ENCODE measurements at regions not wholly inside any gene's neighbourhood (a gene's known extent, or its start where the extent isn't known, plus 50 kb on each side); places are given as distances from the start of the nearest gene placed in this dataset.
"Not testable (repeated sequence)": the region's sequence is repeated elsewhere in the genome, so short reads cannot be mapped to it uniquely, and the experiment has no call there.

DNA sequence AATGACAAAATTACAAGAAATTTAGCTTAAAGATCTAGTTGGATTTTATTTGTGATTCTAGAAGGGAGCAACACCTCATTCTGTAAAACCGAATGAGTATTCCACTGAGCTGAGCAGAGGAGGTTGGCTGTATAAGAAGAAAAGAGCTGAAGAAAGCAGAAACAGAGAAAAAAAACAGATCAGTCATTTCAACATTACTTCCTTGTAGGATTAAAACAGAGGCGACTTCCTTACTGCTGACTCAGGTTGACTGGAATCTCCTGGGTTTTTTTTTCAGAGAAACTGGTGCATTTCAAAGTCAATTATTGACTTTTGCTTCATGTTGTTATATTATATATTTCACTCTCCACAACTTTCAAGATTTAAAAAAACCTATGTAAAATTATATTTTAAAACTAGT, 368.1 kb upstream of the UBE2E2 start:
- Histone ChIP-seq H3K9me3 (ENCODE audit: control insufficient read depth in 2 of 2, low read length in 2 of 2) (no peaks in the 10 kb centered on the region), H3K9ac (ENCODE audit: low read depth in 1 of 2, low read length in 2 of 2) (no peak overlapping the region), H3K27ac (ENCODE audit: low read depth in 2 of 2, low read length in 2 of 2) (no peak overlapping the region), H3K4me1 (ENCODE audit: control insufficient read depth in 2 of 2, insufficient read depth in 2 of 2, low read length in 2 of 2) (peaks cover 2% of the 10 kb centered on the region in 2 donors), H3K36me3 (ENCODE audit: control insufficient read depth in 2 of 2, insufficient read depth in 2 of 2, low read length in 2 of 2) (no peaks in the 10 kb centered on the region), H3K27me3 (ENCODE audit: control insufficient read depth in 2 of 2, insufficient read depth in 2 of 2, low read length in 2 of 2) (no peaks in the 10 kb centered on the region), H3K4me3 (ENCODE audit: low read length in 2 of 2) (peak overlapping the region in 1 of 2 donors; percentile 41)

- no peaks in the 10 kb centered on the region for H3K36me3 ChIP-seq (ENCODE audit: control insufficient read depth in 2 of 2, insufficient read depth in 2 of 2, low read length in 2 of 2)
- no peaks in the 10 kb centered on the region for H3K9me3 ChIP-seq (ENCODE audit: control insufficient read depth in 2 of 2, low read length in 2 of 2)
- no peak overlapping the region for H3K9ac ChIP-seq (ENCODE audit: low read depth in 1 of 2, low read length in 2 of 2)
- no peak overlapping the region for H3K4me3 ChIP-seq (ENCODE audit: low read length in 2 of 2)
- no peaks in the 10 kb centered on the region for H3K27me3 ChIP-seq (ENCODE audit: control insufficient read depth in 2 of 2, insufficient read depth in 2 of 2, low read length in 2 of 2)
- H3K27ac ChIP-seq (ENCODE audit: low read depth in 2 of 2, low read length in 2 of 2): no peak overlapping the region
- H3K4me1 ChIP-seq (ENCODE audit: control insufficient read depth in 2 of 2, insufficient read depth in 2 of 2, low read length in 2 of 2): peaks cover 2% of the 10 kb centered on the region in 2 donors
These were observed 367.0 kb upstream of the UBE2E2 start for GRCh38 chr3:22836131-22836530.

GRCh38 chr3:22843854-22844253, 359.3 kb upstream of the UBE2E2 start:
- Histone ChIP-seq H3K27ac (ENCODE audit: low read depth in 2 of 2, low read length in 2 of 2) (no peak overlapping the region), H3K4me1 (ENCODE audit: control insufficient read depth in 2 of 2, insufficient read depth in 2 of 2, low read length in 2 of 2) (no peaks in the 10 kb centered on the region), H3K36me3 (ENCODE audit: control insufficient read depth in 2 of 2, insufficient read depth in 2 of 2, low read length in 2 of 2) (no peaks in the 10 kb centered on the region), H3K4me3 (ENCODE audit: low read length in 2 of 2) (no peak overlapping the region), H3K9me3 (ENCODE audit: control insufficient read depth in 2 of 2, low read length in 2 of 2) (no peaks in the 10 kb centered on the region), H3K27me3 (ENCODE audit: control insufficient read depth in 2 of 2, insufficient read depth in 2 of 2, low read length in 2 of 2) (no peaks in the 10 kb centered on the region), H3K9ac (ENCODE audit: low read depth in 1 of 2, low read length in 2 of 2) (no peak overlapping the region)

GRCh38 chr3:22846566-22846965, 356.6 kb upstream of the UBE2E2 start:
- Histone ChIP-seq H3K9me3 (ENCODE audit: control insufficient read depth in 2 of 2, low read length in 2 of 2) (no peaks in the 10 kb centered on the region), H3K27ac (ENCODE audit: low read depth in 2 of 2, low read length in 2 of 2) (no peak overlapping the region), H3K4me3 (ENCODE audit: low read length in 2 of 2) (no peak overlapping the region), H3K9ac (ENCODE audit: low read depth in 1 of 2, low read length in 2 of 2) (no peak overlapping the region), H3K27me3 (ENCODE audit: control insufficient read depth in 2 of 2, insufficient read depth in 2 of 2, low read length in 2 of 2) (no peaks in the 10 kb centered on the region), H3K36me3 (ENCODE audit: control insufficient read depth in 2 of 2, insufficient read depth in 2 of 2, low read length in 2 of 2) (no peaks in the 10 kb centered on the region), H3K4me1 (ENCODE audit: control insufficient read depth in 2 of 2, insufficient read depth in 2 of 2, low read length in 2 of 2) (no peaks in the 10 kb centered on the region)

DNA sequence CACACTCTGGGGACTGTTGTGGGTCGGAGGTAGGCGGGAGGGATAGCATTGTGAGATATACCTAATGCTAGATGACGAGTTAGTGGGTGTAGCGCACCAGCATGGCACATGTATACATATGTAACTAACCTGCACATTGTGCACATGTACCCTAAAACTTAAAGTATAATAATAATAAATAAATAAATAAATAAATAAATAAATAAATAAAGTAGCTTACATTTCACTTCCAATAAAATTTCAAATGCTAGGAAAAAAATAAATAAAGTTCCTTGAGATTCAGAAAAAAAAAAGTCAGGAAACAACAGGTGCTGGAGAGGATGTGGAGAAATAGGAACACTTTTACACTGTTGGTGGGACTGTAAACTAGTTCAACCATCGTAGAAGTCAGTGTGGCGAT, 353.5 kb upstream of the UBE2E2 start:
- H3K9me3 ChIP-seq (ENCODE audit: control insufficient read depth in 2 of 2, low read length in 2 of 2); H3K27ac ChIP-seq (ENCODE audit: low read depth in 2 of 2, low read length in 2 of 2); H3K4me1 ChIP-seq (ENCODE audit: control insufficient read depth in 2 of 2, insufficient read depth in 2 of 2, low read length in 2 of 2); H3K4me3 ChIP-seq (ENCODE audit: low read length in 2 of 2); H3K27me3 ChIP-seq (ENCODE audit: control insufficient read depth in 2 of 2, insufficient read depth in 2 of 2, low read length in 2 of 2); H3K36me3 ChIP-seq (ENCODE audit: control insufficient read depth in 2 of 2, insufficient read depth in 2 of 2, low read length in 2 of 2); H3K9ac ChIP-seq (ENCODE audit: low read depth in 1 of 2, low read length in 2 of 2): not testable (repeated sequence)

DNA sequence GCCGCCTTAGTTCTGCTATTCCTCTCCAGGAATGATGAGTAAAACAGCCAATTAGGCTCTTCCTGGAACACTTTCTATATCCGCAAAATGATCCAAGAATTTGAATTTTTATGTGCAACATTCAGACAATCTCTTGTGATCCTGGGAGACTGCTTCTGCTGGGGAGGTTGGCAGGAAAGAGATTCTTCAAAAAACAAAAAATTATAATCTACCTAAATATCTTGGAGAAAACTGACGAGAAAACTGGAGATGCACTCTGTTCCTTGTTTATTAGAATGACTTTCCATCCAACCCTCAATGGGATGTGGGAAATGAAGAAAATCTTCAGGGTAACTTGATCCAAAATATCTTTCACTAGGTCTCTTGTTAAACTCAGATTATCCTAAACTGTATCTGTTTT, 346.3 kb upstream of the UBE2E2 start:
- no peak overlapping the region for H3K4me3 ChIP-seq (ENCODE audit: low read length in 2 of 2)
- no peak overlapping the region for H3K27ac ChIP-seq (ENCODE audit: low read depth in 2 of 2, low read length in 2 of 2)
- no peaks in the 10 kb centered on the region for H3K4me1 ChIP-seq (ENCODE audit: control insufficient read depth in 2 of 2, insufficient read depth in 2 of 2, low read length in 2 of 2)
- H3K27me3 ChIP-seq (ENCODE audit: control insufficient read depth in 2 of 2, insufficient read depth in 2 of 2, low read length in 2 of 2): no peaks in the 10 kb centered on the region
- H3K9me3 ChIP-seq (ENCODE audit: control insufficient read depth in 2 of 2, low read length in 2 of 2): no peaks in the 10 kb centered on the region
- H3K36me3 ChIP-seq (ENCODE audit: control insufficient read depth in 2 of 2, insufficient read depth in 2 of 2, low read length in 2 of 2): no peaks in the 10 kb centered on the region
- H3K9ac ChIP-seq (ENCODE audit: low read depth in 1 of 2, low read length in 2 of 2): no peak overlapping the region

DNA sequence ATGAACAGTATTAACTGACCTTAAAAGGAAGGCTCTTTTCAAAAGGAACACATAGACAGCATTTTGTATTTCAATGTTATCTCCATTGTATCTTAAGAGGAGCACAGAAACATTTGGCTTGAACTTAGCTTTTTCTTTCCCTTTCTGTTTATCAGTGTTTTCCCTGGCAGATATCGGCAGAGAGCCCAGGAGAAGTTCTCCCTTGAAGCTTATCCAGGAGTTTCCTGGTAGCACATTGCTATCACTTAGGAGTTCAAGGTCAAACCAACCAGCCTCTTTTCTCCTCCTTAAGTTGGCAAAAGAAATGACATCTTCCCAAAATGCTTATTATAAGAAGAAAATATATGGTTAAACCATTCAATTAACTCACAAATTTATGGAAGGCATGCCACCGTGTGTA, 344.6 kb upstream of the UBE2E2 start:
- Histone ChIP-seq H3K27ac (ENCODE audit: low read depth in 2 of 2, low read length in 2 of 2) (no peak overlapping the region), H3K9ac (ENCODE audit: low read depth in 1 of 2, low read length in 2 of 2) (no peak overlapping the region), H3K4me1 (ENCODE audit: control insufficient read depth in 2 of 2, insufficient read depth in 2 of 2, low read length in 2 of 2) (no peaks in the 10 kb centered on the region), H3K9me3 (ENCODE audit: control insufficient read depth in 2 of 2, low read length in 2 of 2) (no peaks in the 10 kb centered on the region), H3K36me3 (ENCODE audit: control insufficient read depth in 2 of 2, insufficient read depth in 2 of 2, low read length in 2 of 2) (no peaks in the 10 kb centered on the region), H3K4me3 (ENCODE audit: low read length in 2 of 2) (no peak overlapping the region), H3K27me3 (ENCODE audit: control insufficient read depth in 2 of 2, insufficient read depth in 2 of 2, low read length in 2 of 2) (no peaks in the 10 kb centered on the region)

DNA sequence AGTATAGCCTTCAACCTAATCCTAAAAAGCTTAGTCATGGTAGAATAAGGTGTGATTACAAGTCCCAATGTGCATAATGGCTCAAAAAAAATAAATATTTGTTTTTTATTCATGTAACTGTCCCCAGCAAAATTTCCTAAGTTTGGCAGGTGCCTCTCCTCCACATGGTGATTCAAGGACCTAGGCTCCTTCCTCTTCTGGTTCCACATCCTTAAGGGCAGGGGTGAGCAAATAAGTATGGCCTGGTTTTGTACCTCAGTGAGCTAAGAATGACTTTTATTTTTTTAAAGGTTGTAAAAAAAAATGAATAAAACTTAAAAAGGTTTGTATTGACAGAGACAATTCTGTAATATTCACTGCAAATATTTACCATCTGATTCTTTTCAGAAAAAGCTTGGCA, 343.5 kb upstream of the UBE2E2 start:
- Histone ChIP-seq H3K27me3 (ENCODE audit: control insufficient read depth in 2 of 2, insufficient read depth in 2 of 2, low read length in 2 of 2) (no peaks in the 10 kb centered on the region), H3K4me1 (ENCODE audit: control insufficient read depth in 2 of 2, insufficient read depth in 2 of 2, low read length in 2 of 2) (no peaks in the 10 kb centered on the region), H3K36me3 (ENCODE audit: control insufficient read depth in 2 of 2, insufficient read depth in 2 of 2, low read length in 2 of 2) (no peaks in the 10 kb centered on the region), H3K27ac (ENCODE audit: low read depth in 2 of 2, low read length in 2 of 2) (no peak overlapping the region), H3K9ac (ENCODE audit: low read depth in 1 of 2, low read length in 2 of 2) (no peak overlapping the region), H3K4me3 (ENCODE audit: low read length in 2 of 2) (no peak overlapping the region), H3K9me3 (ENCODE audit: control insufficient read depth in 2 of 2, low read length in 2 of 2) (no peaks in the 10 kb centered on the region)

- Histone ChIP-seq H3K9me3 (ENCODE audit: control insufficient read depth in 2 of 2, low read length in 2 of 2) (no peaks in the 10 kb centered on the region), H3K27me3 (ENCODE audit: control insufficient read depth in 2 of 2, insufficient read depth in 2 of 2, low read length in 2 of 2) (no peaks in the 10 kb centered on the region), H3K4me3 (ENCODE audit: low read length in 2 of 2) (no peak overlapping the region), H3K4me1 (ENCODE audit: control insufficient read depth in 2 of 2, insufficient read depth in 2 of 2, low read length in 2 of 2) (no peaks in the 10 kb centered on the region), H3K27ac (ENCODE audit: low read depth in 2 of 2, low read length in 2 of 2) (no peak overlapping the region), H3K36me3 (ENCODE audit: control insufficient read depth in 2 of 2, insufficient read depth in 2 of 2, low read length in 2 of 2) (no peaks in the 10 kb centered on the region), H3K9ac (ENCODE audit: low read depth in 1 of 2, low read length in 2 of 2) (no peak overlapping the region)
These were observed 341.7 kb upstream of the UBE2E2 start for GRCh38 chr3:22861426-22861825.

DNA sequence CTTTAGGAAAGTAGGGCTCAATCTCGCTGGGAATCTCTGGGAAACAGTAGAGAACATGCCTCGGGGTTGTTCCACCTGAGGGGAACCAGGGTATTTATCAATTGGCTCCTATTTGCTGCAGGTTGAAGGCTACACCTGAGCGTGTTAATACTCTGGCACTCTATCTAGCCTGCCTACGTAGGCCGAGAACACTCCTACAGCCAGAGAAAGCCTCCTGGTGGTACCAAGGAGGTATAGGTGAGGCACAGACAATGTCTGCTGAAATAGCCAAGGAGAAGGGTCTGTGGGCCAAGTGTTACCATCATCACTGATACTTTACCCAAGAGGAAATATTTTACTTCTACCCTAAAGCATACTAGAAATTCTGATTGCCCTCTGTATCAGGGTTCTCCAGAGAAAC, 341.0 kb upstream of the UBE2E2 start:
- Histone ChIP-seq H3K9me3 (ENCODE audit: control insufficient read depth in 2 of 2, low read length in 2 of 2) (no peaks in the 10 kb centered on the region), H3K27ac (ENCODE audit: low read depth in 2 of 2, low read length in 2 of 2) (no peak overlapping the region), H3K27me3 (ENCODE audit: control insufficient read depth in 2 of 2, insufficient read depth in 2 of 2, low read length in 2 of 2) (no peaks in the 10 kb centered on the region), H3K9ac (ENCODE audit: low read depth in 1 of 2, low read length in 2 of 2) (no peak overlapping the region), H3K36me3 (ENCODE audit: control insufficient read depth in 2 of 2, insufficient read depth in 2 of 2, low read length in 2 of 2) (no peaks in the 10 kb centered on the region), H3K4me1 (ENCODE audit: control insufficient read depth in 2 of 2, insufficient read depth in 2 of 2, low read length in 2 of 2) (no peaks in the 10 kb centered on the region), H3K4me3 (ENCODE audit: low read length in 2 of 2) (no peak overlapping the region)

- H3K9me3 ChIP-seq (ENCODE audit: control insufficient read depth in 2 of 2, low read length in 2 of 2); H3K27me3 ChIP-seq (ENCODE audit: control insufficient read depth in 2 of 2, insufficient read depth in 2 of 2, low read length in 2 of 2); H3K4me3 ChIP-seq (ENCODE audit: low read length in 2 of 2): not testable (repeated sequence)
These were observed 320.3 kb upstream of the UBE2E2 start for GRCh38 chr3:22882834-22883233.

More at GRCh38 chr3:22882834-22883233, 320.3 kb upstream of the UBE2E2 start:
- H3K4me1 ChIP-seq (ENCODE audit: control insufficient read depth in 2 of 2, insufficient read depth in 2 of 2, low read length in 2 of 2); H3K9ac ChIP-seq (ENCODE audit: low read depth in 1 of 2, low read length in 2 of 2); H3K27ac ChIP-seq (ENCODE audit: low read depth in 2 of 2, low read length in 2 of 2); H3K36me3 ChIP-seq (ENCODE audit: control insufficient read depth in 2 of 2, insufficient read depth in 2 of 2, low read length in 2 of 2): not testable (repeated sequence)

Measured in mucosa of rectum (tissue), 2 donors.